ENCODE measurements at regions not wholly inside any gene's neighbourhood (a gene's known extent, or its start where the extent isn't known, plus 50 kb on each side); places are given as distances from the start of the nearest gene placed in this dataset.

- no peak for DNase-seq
- H3K36me3 ChIP-seq = no peaks in the 10 kb centered on the region
Observed at GRCh38 chr16:54438469-54438868, 151.9 kb upstream of the IRX3 start.

DNA sequence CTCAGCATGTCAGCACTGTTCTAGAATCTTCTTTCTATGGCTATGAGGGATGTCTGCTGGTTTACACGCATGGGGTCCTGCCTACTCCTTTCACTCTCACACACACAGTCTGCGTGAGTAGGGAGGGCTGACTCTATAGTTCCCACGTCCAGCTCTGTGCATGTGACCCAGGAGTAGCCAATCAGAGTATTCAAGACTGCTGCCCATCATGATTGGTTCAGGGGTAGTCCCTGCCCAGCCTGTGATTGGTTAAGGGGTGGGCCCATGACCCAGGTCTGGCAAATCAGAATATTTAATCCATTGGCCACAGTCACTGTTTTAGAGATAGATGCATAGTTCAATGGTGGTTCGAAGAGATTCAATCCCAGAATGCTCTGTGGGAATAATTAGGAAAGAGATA lies 151.3 kb upstream of the IRX3 start:
- Histone ChIP-seq H3K4me1 (no peaks in the 10 kb centered on the region), H3K36me3 (no peaks in the 10 kb centered on the region), H3K27me3 (peaks cover 0 to 31% of the 10 kb centered on the region in 2 donors), H3K27ac (no peak overlapping the region), H3K4me3 (no peak overlapping the region), H3K9me3 (no peaks in the 10 kb centered on the region)
- TF ChIP-seq CTCF (IDR thresholded peaks at IDR 0.05) = no peak
- DNase-seq = no peak
- intact Hi-C loops (cut with DNase I; ENCODE audit: low total_unique reads) = no loop called here

More at GRCh38 chr16:54438469-54438868, 151.9 kb upstream of the IRX3 start:
- intact Hi-C loops (cut with DNase I; ENCODE audit: low total_unique reads) = no loop called here
- no peaks in the 10 kb centered on the region for H3K4me1 ChIP-seq
- no peak overlapping the region for H3K4me3 ChIP-seq
- peaks cover 0 to 31% of the 10 kb centered on the region in 2 donors for H3K27me3 ChIP-seq
- no peak for TF ChIP-seq CTCF (IDR thresholded peaks at IDR 0.05)
- no peaks in the 10 kb centered on the region for H3K9me3 ChIP-seq
- H3K27ac ChIP-seq = no peak overlapping the region

DNA sequence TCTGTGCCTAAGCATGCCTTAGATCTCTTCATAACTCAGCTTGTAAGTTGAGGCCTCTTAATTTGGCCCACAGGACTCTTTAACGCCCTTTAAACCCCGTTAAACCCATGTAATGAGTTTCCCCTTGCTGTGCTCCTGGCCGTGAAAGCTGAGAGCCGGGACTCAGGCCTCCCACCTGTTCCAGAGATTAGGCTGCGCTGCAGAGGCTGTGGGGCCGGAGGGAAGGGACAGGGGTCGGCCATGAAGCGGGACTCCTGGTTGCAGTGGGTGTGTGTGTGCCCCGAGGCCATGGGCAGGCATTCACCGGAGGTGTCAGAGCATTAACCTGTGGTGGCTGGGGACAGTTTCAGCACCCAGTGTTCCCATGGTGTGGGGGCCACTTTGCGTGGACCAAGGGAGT lies 150.8 kb upstream of the IRX3 start:
- Histone ChIP-seq H3K4me1 (no peaks in the 10 kb centered on the region), H3K27ac (no peak overlapping the region), H3K36me3 (no peaks in the 10 kb centered on the region), H3K4me3 (no peak overlapping the region), H3K27me3 (peaks cover 0 to 35% of the 10 kb centered on the region in 2 donors), H3K9me3 (no peaks in the 10 kb centered on the region)
- intact Hi-C loops (cut with DNase I; ENCODE audit: low total_unique reads) = no loop called here
- TF ChIP-seq CTCF (IDR thresholded peaks at IDR 0.05) = no peak
- no peak for DNase-seq

GRCh38 chr16:54436346-54436745 lies 149.8 kb upstream of the IRX3 start:
- H3K4me1 ChIP-seq = no peaks in the 10 kb centered on the region
- H3K36me3 ChIP-seq = no peaks in the 10 kb centered on the region
- H3K9me3 ChIP-seq = no peaks in the 10 kb centered on the region
- TF ChIP-seq CTCF (IDR thresholded peaks at IDR 0.05) = no peak
- H3K27me3 ChIP-seq = peaks cover 0 to 38% of the 10 kb centered on the region in 2 donors
- DNase-seq = no peak
- intact Hi-C loops (cut with DNase I; ENCODE audit: low total_unique reads) = no loop called here
- no peak overlapping the region for H3K27ac ChIP-seq
- no peak overlapping the region for H3K4me3 ChIP-seq

DNA sequence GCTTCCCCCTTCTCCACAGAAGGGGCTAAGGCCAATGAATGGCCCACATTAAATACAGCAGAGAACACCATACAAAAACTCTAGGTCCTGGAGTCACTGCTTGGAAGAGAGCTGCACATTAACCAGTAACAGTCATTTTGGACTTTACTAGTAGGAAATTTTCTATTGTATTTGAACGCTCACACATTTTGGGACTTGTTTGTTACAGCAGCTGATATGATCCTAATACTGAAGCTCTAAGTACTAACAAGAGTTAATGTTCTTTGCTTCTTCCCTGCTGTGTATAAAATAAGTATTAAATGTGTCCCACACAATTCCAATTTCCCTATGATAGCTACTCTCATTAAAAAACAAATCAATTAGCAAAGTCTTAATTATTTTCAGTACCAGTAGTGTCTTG lies 148.3 kb upstream of the IRX3 start:
- H3K4me3 ChIP-seq = no peak overlapping the region
- no peaks in the 10 kb centered on the region for H3K36me3 ChIP-seq
- intact Hi-C loops (cut with DNase I; ENCODE audit: low total_unique reads) = no loop called here
- no peak for DNase-seq
- peaks cover 0 to 6% (median 0%) of the 10 kb centered on the region in 4 donors for H3K4me1 ChIP-seq
- TF ChIP-seq CTCF (IDR thresholded peaks at IDR 0.05) = no peak
- peaks cover 0 to 50% of the 10 kb centered on the region in 2 donors for H3K27me3 ChIP-seq
- H3K9me3 ChIP-seq = peaks cover 0 to 7% (median 4%) of the 10 kb centered on the region in 3 donors
- H3K27ac ChIP-seq = no peak overlapping the region

DNA sequence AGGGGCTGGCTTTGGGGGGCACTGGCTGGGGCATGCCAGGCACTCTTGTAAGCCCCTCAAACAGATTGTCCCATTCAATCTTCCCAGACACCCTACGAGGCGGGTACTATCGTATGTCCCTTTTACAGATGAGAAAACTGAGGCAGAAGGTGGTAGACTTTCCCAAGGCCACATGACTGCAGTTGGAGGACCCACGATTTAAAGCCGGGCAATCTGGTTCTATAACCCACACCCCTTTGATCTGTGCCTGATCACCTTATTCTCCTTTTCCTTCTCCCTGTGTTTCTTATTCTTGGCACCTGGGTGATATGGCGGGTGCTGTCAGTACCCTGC lies 146.3 kb upstream of the IRX3 start:
- no peak for TF ChIP-seq CTCF (IDR thresholded peaks at IDR 0.05)
- H3K27me3 ChIP-seq = peaks cover 0 to 47% of the 10 kb centered on the region in 2 donors

More for the DNA sequence above, 146.3 kb upstream of the IRX3 start:
- DNase-seq = no peak
- H3K27ac ChIP-seq = no peak overlapping the region
- peaks cover 0 to 6% (median 0%) of the 10 kb centered on the region in 4 donors for H3K4me1 ChIP-seq
- intact Hi-C loops (cut with DNase I; ENCODE audit: low total_unique reads) = no loop called here
- H3K36me3 ChIP-seq = no peaks in the 10 kb centered on the region
- H3K4me3 ChIP-seq = no peak overlapping the region
- peaks cover 0 to 18% (median 5%) of the 10 kb centered on the region in 3 donors for H3K9me3 ChIP-seq
